Duodenal mucosa (tissue), 2 donors: ENCODE measurements at regions not wholly inside any gene's neighbourhood (a gene's known extent, or its start where the extent isn't known, plus 50 kb on each side); places are given as distances from the start of the nearest gene placed in this dataset.

Experiments used
- H3K27ac ChIP-seq: one replicate; pipeline ENCODE4 v1.7.0; 2013; ENCODE audit warnings: low read depth, low read length
- H3K27me3 ChIP-seq, 2 donors: one replicate each; pipeline ENCODE4 v1.7.0; 2013; ENCODE audit warnings: low read length in 2 of 2, control low read depth in 1 of 2; ENCODE audit not compliant: insufficient read depth in 2 of 2, control insufficient read depth in 1 of 2
- H3K36me3 ChIP-seq, 2 donors: one replicate each; pipeline ENCODE4 v1.7.0; 2013; ENCODE audit warnings: low read length in 2 of 2, control low read depth in 1 of 2; ENCODE audit not compliant: insufficient read depth in 2 of 2, control insufficient read depth in 1 of 2
- H3K4me1 ChIP-seq, 2 donors: one replicate each; pipeline ENCODE4 v1.7.0; 2013; ENCODE audit warnings: low read length in 2 of 2, control low read depth in 1 of 2; ENCODE audit not compliant: insufficient read depth in 2 of 2, control insufficient read depth in 1 of 2
- H3K4me3 ChIP-seq, 2 donors: one replicate each; pipeline ENCODE4 v1.7.0; 2013; ENCODE audit warnings: low read length in 2 of 2, low read depth in 1 of 2
- H3K9ac ChIP-seq, 2 donors: one replicate each; pipeline ENCODE4 v1.7.0; 2013; ENCODE audit warnings: low read length in 2 of 2, low read depth in 1 of 2
- H3K9me3 ChIP-seq, 2 donors: one replicate each; pipeline ENCODE4 v1.7.0; 2013; ENCODE audit warnings: low read length in 2 of 2, control low read depth in 1 of 2; ENCODE audit not compliant: control insufficient read depth in 1 of 2

DNA sequence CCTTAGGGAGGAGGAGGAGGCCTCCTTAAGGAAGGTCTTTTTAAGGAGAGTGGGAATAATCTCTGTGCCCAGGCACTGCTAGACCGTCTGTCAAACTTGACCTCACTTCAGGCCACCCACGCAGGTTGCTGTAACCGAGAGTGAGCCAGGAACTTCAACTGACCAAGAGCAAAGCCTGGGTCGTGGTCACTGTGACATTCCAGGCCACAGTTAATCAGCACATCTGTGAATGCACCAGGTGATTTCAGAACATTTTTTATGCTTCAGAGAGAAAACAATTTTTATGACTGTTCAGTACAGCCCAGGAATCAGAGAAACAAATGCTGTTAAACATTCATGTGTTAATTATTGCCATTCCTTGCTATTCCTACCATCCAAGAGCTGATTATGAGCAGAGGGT is 226.6 kb upstream of the ASIC2 start:
- H3K27ac ChIP-seq: no peak overlapping the region
- H3K4me3 ChIP-seq: no peak overlapping the region
- no peak overlapping the region for H3K9ac ChIP-seq
- no peaks in the 10 kb centered on the region for H3K4me1 ChIP-seq
- no peaks in the 10 kb centered on the region for H3K36me3 ChIP-seq
- H3K27me3 ChIP-seq: no peaks in the 10 kb centered on the region
- H3K9me3 ChIP-seq: no peaks in the 10 kb centered on the region

DNA sequence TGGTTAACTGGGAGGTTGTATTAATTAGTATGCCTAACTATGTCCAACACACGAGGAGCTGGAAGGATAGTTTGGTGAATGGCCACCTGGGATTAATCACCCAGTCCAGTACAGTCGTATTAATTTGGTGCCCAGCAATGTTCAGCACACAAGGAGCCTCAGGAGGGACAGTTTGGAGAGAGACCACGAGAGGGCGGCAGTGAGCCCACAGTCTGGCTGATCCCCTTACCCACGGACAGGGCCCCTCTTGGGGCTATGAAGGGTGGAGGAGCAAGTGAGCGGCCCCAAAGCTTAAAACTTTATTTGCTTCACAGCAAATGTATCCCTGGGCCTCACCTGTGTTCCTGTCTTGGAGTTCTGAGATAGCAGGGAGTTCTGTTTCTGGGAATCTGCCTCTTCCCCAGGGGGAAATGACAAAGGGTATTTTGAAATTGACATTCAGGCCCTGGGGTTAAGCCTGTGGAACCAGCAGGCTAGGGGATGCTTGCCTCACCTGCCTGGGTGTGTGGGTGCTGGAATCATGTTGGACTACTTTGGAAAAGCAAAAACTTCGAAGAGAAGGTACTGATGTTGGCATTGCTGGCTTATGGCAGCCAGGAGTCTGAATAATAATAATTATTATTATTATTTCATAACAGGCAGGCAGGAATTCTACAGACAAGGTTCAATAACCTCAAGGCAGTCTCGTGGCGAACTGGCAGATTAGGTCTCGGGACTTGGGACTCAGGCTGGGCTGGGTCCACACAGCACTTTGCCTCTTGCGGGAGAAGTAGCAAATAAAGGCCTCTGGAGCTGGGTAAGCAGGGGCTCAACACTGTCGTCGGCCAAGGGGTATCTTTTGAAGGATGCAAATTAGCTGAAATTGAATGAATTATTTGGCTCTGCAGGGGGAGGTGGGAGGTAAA is 227.6 kb upstream of the ASIC2 start:
- Histone ChIP-seq H3K9ac (no peak overlapping the region), H3K36me3 (no peaks in the 10 kb centered on the region), H3K27ac (no peak overlapping the region), H3K4me3 (no peak overlapping the region), H3K27me3 (no peaks in the 10 kb centered on the region), H3K4me1 (no peaks in the 10 kb centered on the region), H3K9me3 (no peaks in the 10 kb centered on the region)

DNA sequence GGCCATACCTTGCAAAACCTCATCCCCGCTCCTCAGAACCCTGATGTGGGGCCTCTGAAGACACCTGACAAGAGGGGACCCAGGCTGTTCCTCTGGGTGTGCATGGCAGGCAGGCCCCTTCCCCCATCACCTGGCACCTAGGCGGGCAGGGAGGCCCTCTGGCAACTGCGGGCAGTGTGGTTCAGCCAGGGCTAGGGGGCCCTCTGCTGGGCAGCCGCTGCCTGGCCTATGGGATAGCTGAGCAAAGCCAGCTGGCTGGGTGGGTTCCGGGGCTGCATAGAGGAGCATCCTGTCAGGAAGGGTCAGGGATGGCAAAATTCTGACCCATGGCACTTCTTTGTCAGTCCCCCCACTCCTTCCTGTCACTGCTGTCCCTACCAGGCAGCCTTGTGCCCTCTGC is 228.7 kb upstream of the ASIC2 start:
- no peaks in the 10 kb centered on the region for H3K27me3 ChIP-seq
- H3K9ac ChIP-seq: no peak overlapping the region
- no peaks in the 10 kb centered on the region for H3K9me3 ChIP-seq
- H3K36me3 ChIP-seq: no peaks in the 10 kb centered on the region
- H3K4me3 ChIP-seq: no peak overlapping the region
- no peaks in the 10 kb centered on the region for H3K4me1 ChIP-seq
- no peak overlapping the region for H3K27ac ChIP-seq

DNA sequence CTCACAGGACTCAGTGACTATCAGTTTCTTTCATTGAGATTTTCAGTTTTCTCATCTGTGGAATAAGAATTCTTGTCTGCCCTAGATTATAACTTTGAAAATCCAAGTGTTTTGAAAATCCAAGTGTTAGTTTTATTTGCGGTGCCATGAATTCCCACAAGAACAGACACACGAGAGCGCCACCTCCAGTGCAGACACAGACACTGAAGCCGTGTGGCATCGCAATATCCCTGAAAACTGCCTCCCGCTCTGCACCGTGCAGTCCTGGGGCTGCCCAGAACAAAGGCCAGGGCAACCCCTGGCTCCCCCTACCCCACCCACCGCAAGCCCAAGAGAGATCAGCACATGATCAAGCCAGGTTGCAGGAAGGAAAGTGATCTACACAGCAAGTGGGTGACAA is 229.5 kb upstream of the ASIC2 start:
- Histone ChIP-seq H3K27ac (no peak overlapping the region), H3K27me3 (no peaks in the 10 kb centered on the region), H3K4me3 (no peak overlapping the region)

DNA sequence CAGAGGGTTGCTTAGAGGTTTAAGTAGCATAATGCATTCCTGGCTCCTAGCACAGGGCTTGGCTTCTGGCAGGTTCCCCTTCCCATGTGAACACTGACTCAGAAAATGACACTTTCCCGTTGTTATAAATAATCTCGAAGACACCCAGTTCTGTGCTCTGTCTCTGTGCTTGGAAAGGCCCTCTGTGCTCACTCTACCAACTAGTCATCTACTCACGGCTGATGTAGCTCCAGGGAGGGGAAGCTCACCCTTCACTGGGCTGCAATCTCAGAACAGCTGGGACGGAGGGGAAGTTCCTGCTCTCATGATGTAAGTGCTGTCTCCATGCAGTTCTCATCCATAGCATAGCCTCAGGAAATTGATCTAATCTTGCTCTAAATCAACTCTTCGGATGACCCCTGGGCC is 230.5 kb upstream of the ASIC2 start:
- H3K27ac ChIP-seq: no peak overlapping the region
- H3K27me3 ChIP-seq: no peaks in the 10 kb centered on the region
- H3K9ac ChIP-seq: no peak overlapping the region
- H3K4me3 ChIP-seq: no peak overlapping the region
- H3K9me3 ChIP-seq: peaks cover 2 to 6% of the 10 kb centered on the region in 2 donors
- H3K4me1 ChIP-seq: no peaks in the 10 kb centered on the region
- H3K36me3 ChIP-seq: no peaks in the 10 kb centered on the region

More for the DNA sequence above, 229.5 kb upstream of the ASIC2 start:
- H3K9me3 ChIP-seq: peaks cover 2 to 5% of the 10 kb centered on the region in 2 donors
- H3K9ac ChIP-seq: no peak overlapping the region
- H3K4me1 ChIP-seq: no peaks in the 10 kb centered on the region
- no peaks in the 10 kb centered on the region for H3K36me3 ChIP-seq

DNA sequence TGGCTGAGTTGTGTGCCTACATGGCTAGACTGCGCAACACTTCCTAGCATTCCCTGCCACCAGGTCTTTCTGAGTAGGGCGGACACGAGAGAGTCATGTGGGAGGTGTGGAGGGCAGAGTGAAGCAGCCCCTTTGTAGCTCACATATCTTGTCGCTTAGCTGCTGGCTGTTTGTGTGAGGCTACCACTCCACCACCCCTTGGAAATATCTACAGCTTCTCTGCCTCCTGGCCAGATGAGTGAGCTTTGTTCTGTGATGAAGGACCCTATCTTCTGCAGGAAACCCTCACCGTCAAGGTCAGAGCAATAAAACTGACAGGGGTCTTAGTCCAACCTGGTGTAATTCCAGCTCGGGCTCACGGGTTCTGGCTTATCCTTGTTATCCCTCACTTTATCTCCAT is 232.1 kb upstream of the ASIC2 start:
- Histone ChIP-seq H3K9ac (no peak overlapping the region), H3K4me3 (no peak overlapping the region), H3K27me3 (no peaks in the 10 kb centered on the region), H3K9me3 (peaks cover 2 to 6% of the 10 kb centered on the region in 2 donors), H3K4me1 (no peaks in the 10 kb centered on the region), H3K27ac (no peak overlapping the region), H3K36me3 (no peaks in the 10 kb centered on the region)

DNA sequence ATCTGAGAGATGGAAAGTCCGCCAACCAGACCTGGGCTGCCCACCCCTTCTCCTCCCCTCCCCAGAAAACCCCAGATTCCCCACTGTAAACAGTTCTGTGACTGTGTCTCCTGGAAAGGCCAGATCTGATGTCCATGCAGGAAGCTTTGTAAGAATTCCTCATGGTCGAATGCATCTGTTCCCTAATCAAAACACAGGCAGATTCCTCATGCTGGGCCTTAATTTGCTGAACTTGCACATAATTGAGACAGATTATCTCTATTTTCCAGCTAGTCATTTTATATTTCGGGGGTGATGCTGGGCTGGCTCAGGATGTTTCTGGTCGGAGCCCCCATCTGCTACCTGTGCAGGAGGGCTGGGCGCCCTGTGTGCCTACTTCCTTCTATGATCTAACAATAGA is 233.6 kb upstream of the ASIC2 start:
- H3K27ac ChIP-seq: no peak overlapping the region
- H3K9me3 ChIP-seq: peaks cover 2 to 6% of the 10 kb centered on the region in 2 donors
- H3K9ac ChIP-seq: no peak overlapping the region
- no peaks in the 10 kb centered on the region for H3K27me3 ChIP-seq
- H3K36me3 ChIP-seq: no peaks in the 10 kb centered on the region
- no peaks in the 10 kb centered on the region for H3K4me1 ChIP-seq
- no peak overlapping the region for H3K4me3 ChIP-seq

DNA sequence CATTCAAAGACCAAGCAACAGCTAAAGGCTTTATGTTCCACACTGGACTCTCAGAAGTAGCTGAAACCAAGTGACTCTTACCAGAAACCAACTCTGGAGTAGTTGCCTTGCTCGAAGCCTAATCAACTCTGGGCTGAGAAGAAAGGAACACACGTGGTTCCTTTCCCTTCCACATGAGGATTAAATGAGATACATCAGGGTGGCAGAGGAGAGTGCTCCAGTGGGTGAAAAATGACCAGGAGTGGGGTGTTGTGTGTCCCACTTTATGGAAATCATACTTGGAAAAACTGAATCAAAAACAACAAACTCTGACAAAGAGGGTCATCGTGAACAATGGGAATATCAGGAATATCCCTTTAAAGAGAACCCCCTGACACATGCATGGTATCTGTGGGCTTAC is 234.2 kb upstream of the ASIC2 start:
- Histone ChIP-seq H3K9me3 (peaks cover 2 to 6% of the 10 kb centered on the region in 2 donors), H3K9ac (no peak overlapping the region), H3K27ac (no peak overlapping the region), H3K4me1 (no peaks in the 10 kb centered on the region), H3K27me3 (no peaks in the 10 kb centered on the region), H3K36me3 (no peaks in the 10 kb centered on the region), H3K4me3 (no peak overlapping the region)

DNA sequence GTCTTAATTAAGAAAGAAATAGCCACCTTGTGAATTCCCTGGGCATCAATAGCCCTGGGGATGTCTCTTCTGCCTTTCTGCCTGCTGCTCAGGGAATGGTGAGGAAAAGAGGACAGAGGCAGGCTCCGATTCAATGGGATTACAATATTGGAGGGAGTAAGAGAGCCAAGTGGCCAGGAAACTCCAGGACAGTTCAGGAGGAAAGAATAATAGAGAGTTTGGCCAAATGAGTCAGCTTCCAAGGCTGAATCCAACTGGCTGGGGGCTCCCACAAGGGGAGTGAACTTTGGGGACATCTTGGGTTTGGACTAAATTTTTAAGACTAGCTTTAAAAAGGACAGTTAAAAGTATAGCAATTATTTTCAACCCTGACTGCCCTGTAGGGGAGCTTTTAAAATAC is 235.8 kb upstream of the ASIC2 start:
- Histone ChIP-seq H3K9me3 (peaks cover 2 to 6% of the 10 kb centered on the region in 2 donors), H3K4me3 (no peak overlapping the region), H3K36me3 (no peaks in the 10 kb centered on the region)

DNA sequence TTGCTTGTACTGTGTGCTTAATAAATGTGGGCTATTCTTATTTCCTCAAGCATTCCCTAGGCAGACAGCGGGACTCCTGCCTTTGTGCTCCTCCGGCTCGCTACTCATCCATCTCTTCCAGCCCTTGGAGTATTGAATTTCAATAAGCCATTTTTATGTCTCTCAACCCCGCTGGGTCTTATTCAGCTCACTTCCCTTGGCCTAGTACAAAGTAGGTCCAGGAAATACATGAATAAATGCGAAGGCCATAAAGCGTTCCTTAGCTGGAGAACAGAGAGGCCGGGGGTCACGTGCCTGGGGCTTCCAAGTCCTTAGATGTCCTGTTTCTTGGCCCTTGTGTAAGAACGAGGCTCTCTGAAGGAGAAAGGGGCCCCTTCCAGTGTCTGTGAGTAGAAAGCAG is 236.7 kb upstream of the ASIC2 start:
- Histone ChIP-seq H3K36me3 (no peaks in the 10 kb centered on the region), H3K9ac (no peak overlapping the region), H3K4me3 (no peak overlapping the region), H3K27ac (no peak overlapping the region), H3K4me1 (no peaks in the 10 kb centered on the region), H3K9me3 (peaks cover 2 to 6% of the 10 kb centered on the region in 2 donors), H3K27me3 (no peaks in the 10 kb centered on the region)

More for the DNA sequence above, 235.8 kb upstream of the ASIC2 start:
- H3K27ac ChIP-seq: no peak overlapping the region
- H3K27me3 ChIP-seq: no peaks in the 10 kb centered on the region
- H3K9ac ChIP-seq: no peak overlapping the region
- no peaks in the 10 kb centered on the region for H3K4me1 ChIP-seq
